HG03159 (cell line): ENCODE measurements at regions not wholly inside any gene's neighbourhood (a gene's known extent, or its start where the extent isn't known, plus 50 kb on each side); places are given as distances from the start of the nearest gene placed in this dataset.
"Not testable (repeated sequence)": the region's sequence is repeated elsewhere in the genome, so short reads cannot be mapped to it uniquely, and the experiment has no call there.

Experiments
- ATAC-seq: cut with Tn5 transposase; IDR thresholded peaks from one replicate; pipeline ENCODE4 v1.9.1; 2021; ENCODE audit warnings: mild to moderate bottlenecking, moderate library complexity; ENCODE audit not compliant: unreplicated experiment

GRCh38 chr2:106261871-106262321, 67.8 kb upstream of the UXS1 start:
- ATAC-seq, result no peak

- ATAC-seq, result not testable (repeated sequence)
Measured at GRCh38 chr2:106258859-106259258, 64.8 kb upstream of the UXS1 start.

- ATAC-seq, result no peak
Measured at GRCh38 chr2:106257830-106258229, 63.7 kb upstream of the UXS1 start.

- no peak for ATAC-seq
Measured at GRCh38 chr2:106257135-106257534, 63.0 kb upstream of the UXS1 start.

- ATAC-seq, result not testable (repeated sequence)
Measured at GRCh38 chr2:106249157-106249828, 55.2 kb upstream of the UXS1 start.

- ATAC-seq, result not testable (repeated sequence)
Measured at GRCh38 chr2:106248548-106249151, 54.5 kb upstream of the UXS1 start.
